Endothelial cell of umbilical vein (primary cell): ENCODE measurements at regions not wholly inside any gene's neighbourhood (a gene's known extent, or its start where the extent isn't known, plus 50 kb on each side); places are given as distances from the start of the nearest gene placed in this dataset.
A peak's percentile ranks its signal among the peaks of the same experiment; 100 is the strongest.

Source experiments
- BruUV-seq: library from RNA; stranded (reverse); fragments of 400-500 nt; replicated peaks from 2 replicates; lab custom pipeline; 2021; lab: Mats Ljungman, UMichigan
- CTCF ChIA-PET: fragments of 300-600, 350-600 bp; sonication (Branson Sonifier 250); formaldehyde crosslinking; loops from one replicate; lab custom pipeline; 2021; ENCODE audit warnings: antibody characterized with exemption, inconsistent platforms; lab: Charles Lee
- POLR2A ChIA-PET: fragments of 300-600, 350-600 bp; sonication (Branson Sonifier 250); formaldehyde crosslinking; loops from one replicate; lab custom pipeline; 2021; ENCODE audit warnings: antibody characterized with exemption, inconsistent platforms; lab: Charles Lee
- DNase-seq: peaks from one replicate; pipeline ENCODE4 v3.0.0-alpha.2; 2011; ENCODE audit warnings: low read depth, low spot score
- FAIRE-seq: peaks from 2 replicates; lab custom pipeline; 2011; peaks lifted over from hg19 to GRCh38; lab: Jason Lieb, UNC
- H2AFZ ChIP-seq: 2 replicates; pipeline ENCODE4 v1.6.0; 2012; ENCODE audit warnings: low read depth, low read length, control low read depth, inconsistent platforms
- H3K27ac ChIP-seq: 2 replicates; pipeline ENCODE4 v1.5.1; 2011; ENCODE audit warnings: low read depth, mild to moderate bottlenecking, control low read depth, low read length, moderate library complexity; ENCODE audit not compliant: insufficient read depth
- H3K27me3 ChIP-seq, 2 experiments: 2 replicates each; pipeline versions ENCODE4 v1.6.0 to v1.6.1; 2011; ENCODE audit warnings: low read length in 2 of 2, mixed read lengths in 1 of 2; ENCODE audit not compliant: control insufficient read depth in 2 of 2, insufficient read depth in 2 of 2
- H3K36me3 ChIP-seq, 2 experiments: 2 replicates in 1 of 2; 3 replicates in 1 of 2; pipeline ENCODE4 v1.5.1; 2011; ENCODE audit warnings: low read length in 2 of 2, mild to moderate bottlenecking in 1 of 2, moderate library complexity in 1 of 2; ENCODE audit not compliant: control insufficient read depth in 2 of 2, insufficient read depth in 2 of 2; ENCODE audit errors: extremely low read depth in 1 of 2
- H3K4me1 ChIP-seq: 3 replicates; pipeline ENCODE4 v1.5.1; 2011; ENCODE audit warnings: mild to moderate bottlenecking, low read length; ENCODE audit not compliant: control insufficient read depth, insufficient read depth; ENCODE audit errors: extremely low read depth
- H3K4me2 ChIP-seq: 2 replicates; pipeline ENCODE4 v1.6.1; 2011; ENCODE audit warnings: low read length, control low read depth, mixed read lengths; ENCODE audit not compliant: insufficient read depth
- H3K4me3 ChIP-seq, 3 experiments: fragments of 200-600 bp in 1 of 3; sonication (generic), shearing (Covaris generic) in 1 of 3; replicated peaks in 1 of 3; 2 replicates each; pipeline ENCODE4 v1.5.1; 2011 to 2016; ENCODE audit warnings: control low read depth in 3 of 3, low read length in 3 of 3, mild to moderate bottlenecking in 2 of 3, inconsistent platforms in 1 of 3, low read depth in 1 of 3, moderate library complexity in 1 of 3; ENCODE audit not compliant: insufficient read depth in 1 of 3
- H3K79me2 ChIP-seq: 2 replicates; pipeline ENCODE4 v1.6.0; 2012; ENCODE audit warnings: low read length, inconsistent platforms; ENCODE audit not compliant: control insufficient read depth, insufficient read depth
- H3K9ac ChIP-seq: replicated peaks from 2 replicates; pipeline ENCODE3; 2011; ENCODE audit warnings: low read length, control low read depth; ENCODE audit not compliant: insufficient read depth; ENCODE audit errors: extremely low read depth
- H3K9me1 ChIP-seq: replicated peaks from 3 replicates; pipeline ENCODE4 v1.6.0; 2011; ENCODE audit warnings: mild to moderate bottlenecking, low read length; ENCODE audit not compliant: control insufficient read depth, insufficient read depth; ENCODE audit errors: extremely low read depth
- H3K9me3 ChIP-seq: replicated peaks from 2 replicates; pipeline ENCODE4 v1.5.1; 2012; ENCODE audit warnings: low read length, inconsistent platforms; ENCODE audit not compliant: control insufficient read depth, insufficient read depth
- H4K20me1 ChIP-seq: replicated peaks from 2 replicates; pipeline ENCODE3; 2011; ENCODE audit warnings: mild to moderate bottlenecking, low read length; ENCODE audit not compliant: control insufficient read depth, insufficient read depth; ENCODE audit errors: extremely low read depth
- EZH2 ChIP-seq: IDR thresholded peaks from 2 replicates; pipeline ENCODE4 v1.6.1; 2012; ENCODE audit warnings: borderline replicate concordance, low read depth, mild to moderate bottlenecking, moderate library complexity, low read length, inconsistent platforms; ENCODE audit not compliant: severe bottlenecking
- FOS ChIP-seq: IDR thresholded peaks from 2 replicates; pipeline ENCODE4 v1.6.1; 2011; ENCODE audit warnings: mild to moderate bottlenecking, low read length, moderate library complexity, borderline replicate concordance; ENCODE audit not compliant: insufficient read depth
- GATA2 ChIP-seq: IDR thresholded peaks from 2 replicates; pipeline ENCODE4 v1.7.0; 2011; ENCODE audit warnings: low read depth, mild to moderate bottlenecking, moderate library complexity, mixed read lengths, low read length; ENCODE audit not compliant: insufficient read length, insufficient read depth
- JUN ChIP-seq: IDR thresholded peaks from 2 replicates; pipeline ENCODE4 v1.6.1; 2011; ENCODE audit warnings: borderline replicate concordance, low read depth; ENCODE audit not compliant: insufficient read length, insufficient read depth
- MYC ChIP-seq: IDR thresholded peaks from one replicate; pipeline ENCODE4 v1.6.1; 2011; ENCODE audit warnings: mild to moderate bottlenecking, low read depth, low read length
- POLR2A ChIP-seq: IDR thresholded peaks from 2 replicates; pipeline ENCODE4 v1.6.1; 2012; ENCODE audit warnings: low read depth, mild to moderate bottlenecking, control low read depth, low read length
- POLR2AphosphoS5 ChIP-seq: IDR thresholded peaks from 2 replicates; pipeline ENCODE4 v1.6.1; 2012; ENCODE audit warnings: low read depth, mild to moderate bottlenecking, control low read depth, low read length, moderate library complexity; ENCODE audit not compliant: insufficient read depth
- dilution Hi-C: fragments of 300-500 bp; cut with MboI; formaldehyde crosslinking; loops from one replicate; pipeline ENCODE4 v1.15.0; 2019; ENCODE audit warnings: low sequenced_read_pairs; ENCODE audit not compliant: extremely low pct_ligation_motif_present
- intact Hi-C: fragments of 100-400 bp; cut with micrococcal nuclease; formaldehyde crosslinking; loops from one replicate; pipeline ENCODE4 v1.10.0; 2022
- TF ChIP-seq, protein P1 (sequence below), 2 donors: IDR thresholded peaks; 1 replicate in 1 of 2; 2 replicates in 1 of 2; pipeline ENCODE4 v1.5.1; 2011; ENCODE audit warnings: low read length in 2 of 2, mild to moderate bottlenecking in 2 of 2, moderate library complexity in 2 of 2, control low read depth in 1 of 2, inconsistent platforms in 1 of 2, low read depth in 1 of 2; ENCODE audit not compliant: insufficient read depth in 1 of 2; ENCODE audit errors: extremely low read depth in 1 of 2
- TF ChIP-seq, protein P2 (sequence below): IDR thresholded peaks from 2 replicates; pipeline ENCODE4 v1.6.1; 2011; ENCODE audit not compliant: insufficient read depth, insufficient read length

DNA sequence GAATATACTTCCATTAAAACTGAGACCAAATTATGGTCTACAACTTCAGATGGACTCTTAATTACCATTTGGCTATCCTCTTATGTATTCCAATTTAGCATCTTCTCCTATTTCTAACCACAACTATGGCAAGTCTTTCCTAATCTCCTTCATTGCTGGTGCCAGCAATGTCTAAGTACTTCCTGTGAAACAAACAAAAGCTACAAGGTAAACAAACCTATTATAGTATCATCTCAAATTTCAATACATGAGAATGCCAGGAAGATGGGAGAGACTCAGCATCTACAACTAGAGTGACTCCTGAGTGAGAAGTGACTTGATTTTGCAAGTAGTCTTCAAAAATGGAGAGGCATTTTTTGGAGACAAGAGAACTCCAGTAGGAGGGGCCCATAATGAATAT is 202.9 kb upstream of the ATXN7L3B start:
- CTCF ChIA-PET: no interaction called here
- no TSS peak for BruUV-seq
- intact Hi-C loops: loop anchor here (10.0 kb wide), 1 partner anchor 200 kb away; the partner anchor contains the start of gene ATXN7L3B

DNA sequence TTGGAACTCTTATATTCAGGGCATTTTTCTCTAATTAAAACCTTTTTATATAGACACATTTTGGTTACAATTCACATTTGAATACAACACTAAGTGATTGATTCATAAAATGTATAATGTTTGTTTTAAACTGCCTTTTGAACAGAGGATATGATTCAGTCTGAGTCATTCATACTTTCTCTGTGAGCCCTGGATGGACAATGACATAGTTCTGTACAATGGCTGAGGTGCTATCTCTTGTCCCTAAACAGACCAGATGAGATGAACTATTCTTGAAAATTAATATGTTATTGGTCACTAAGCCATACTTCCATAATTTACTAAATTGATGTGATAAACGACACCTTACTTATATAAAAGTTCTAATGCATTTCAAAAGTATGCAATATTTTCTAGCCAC is 199.7 kb upstream of the ATXN7L3B start:
- DNase-seq (peak; percentile 81), FAIRE-seq (peak; percentile 57)
- Histone ChIP-seq H2AFZ (no peak overlapping the region), H3K4me3 (no peak overlapping the region), H4K20me1 (no peaks in the 10 kb centered on the region), H3K9ac (no peak overlapping the region), H3K4me1 (peaks cover 20% of the 10 kb centered on the region), H3K36me3 (no peaks in the 10 kb centered on the region), H3K27me3 (no peaks in the 10 kb centered on the region), H3K9me1 (no peaks in the 10 kb centered on the region), H3K79me2 (no peaks in the 10 kb centered on the region), H3K27ac (peak overlapping the region; percentile 22), H3K4me2 (peak overlapping the region; percentile 46), H3K9me3 (no peaks in the 10 kb centered on the region)
- dilution Hi-C loops (no loop called here), intact Hi-C loops (loop anchor here (10.0 kb wide), 1 partner anchor 197 kb away; the partner anchor contains the start of gene ATXN7L3B)
- POLR2A ChIA-PET: no interaction called here
- CTCF ChIA-PET: no interaction called here
- no TSS peak for BruUV-seq
- TF ChIP-seq, protein P1, sequence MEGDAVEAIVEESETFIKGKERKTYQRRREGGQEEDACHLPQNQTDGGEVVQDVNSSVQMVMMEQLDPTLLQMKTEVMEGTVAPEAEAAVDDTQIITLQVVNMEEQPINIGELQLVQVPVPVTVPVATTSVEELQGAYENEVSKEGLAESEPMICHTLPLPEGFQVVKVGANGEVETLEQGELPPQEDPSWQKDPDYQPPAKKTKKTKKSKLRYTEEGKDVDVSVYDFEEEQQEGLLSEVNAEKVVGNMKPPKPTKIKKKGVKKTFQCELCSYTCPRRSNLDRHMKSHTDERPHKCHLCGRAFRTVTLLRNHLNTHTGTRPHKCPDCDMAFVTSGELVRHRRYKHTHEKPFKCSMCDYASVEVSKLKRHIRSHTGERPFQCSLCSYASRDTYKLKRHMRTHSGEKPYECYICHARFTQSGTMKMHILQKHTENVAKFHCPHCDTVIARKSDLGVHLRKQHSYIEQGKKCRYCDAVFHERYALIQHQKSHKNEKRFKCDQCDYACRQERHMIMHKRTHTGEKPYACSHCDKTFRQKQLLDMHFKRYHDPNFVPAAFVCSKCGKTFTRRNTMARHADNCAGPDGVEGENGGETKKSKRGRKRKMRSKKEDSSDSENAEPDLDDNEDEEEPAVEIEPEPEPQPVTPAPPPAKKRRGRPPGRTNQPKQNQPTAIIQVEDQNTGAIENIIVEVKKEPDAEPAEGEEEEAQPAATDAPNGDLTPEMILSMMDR (IDR thresholded peaks at IDR 0.05; ENCODE audit: extremely low read depth in 1 of 2, insufficient read depth in 1 of 2, low read depth in 1 of 2, low read length in 2 of 2): no peak
- TF ChIP-seq, protein P2, sequence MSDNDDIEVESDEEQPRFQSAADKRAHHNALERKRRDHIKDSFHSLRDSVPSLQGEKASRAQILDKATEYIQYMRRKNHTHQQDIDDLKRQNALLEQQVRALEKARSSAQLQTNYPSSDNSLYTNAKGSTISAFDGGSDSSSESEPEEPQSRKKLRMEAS: no peak
- no peak for TF ChIP-seq EZH2
- no peak for TF ChIP-seq MYC
- peak; percentile 90 for TF ChIP-seq JUN
- no peak for TF ChIP-seq POLR2A
- peak; percentile 84 for TF ChIP-seq FOS
- no peak for TF ChIP-seq GATA2
- TF ChIP-seq POLR2AphosphoS5: peak; percentile 33

More for the DNA sequence above, 202.9 kb upstream of the ATXN7L3B start:
- DNase-seq (peak; percentile 4), FAIRE-seq (no peak)
- Histone ChIP-seq H4K20me1 (no peaks in the 10 kb centered on the region), H3K9ac (no peak overlapping the region), H2AFZ (no peak overlapping the region), H3K4me1 (peaks cover 12% of the 10 kb centered on the region), H3K27ac (no peak overlapping the region), H3K27me3 (no peaks in the 10 kb centered on the region), H3K4me3 (no peak overlapping the region), H3K79me2 (no peaks in the 10 kb centered on the region), H3K9me3 (no peaks in the 10 kb centered on the region), H3K4me2 (no peak overlapping the region), H3K36me3 (no peaks in the 10 kb centered on the region), H3K9me1 (no peaks in the 10 kb centered on the region)
- dilution Hi-C loops: no loop called here
- TF ChIP-seq MYC (no peak), JUN (no peak), POLR2A (no peak), FOS (no peak)
- TF ChIP-seq, protein P2: no peak
- POLR2A ChIA-PET: no interaction called here
